GM12891 (cell line): ENCODE measurements at regions not wholly inside any gene's neighbourhood (a gene's known extent, or its start where the extent isn't known, plus 50 kb on each side); places are given as distances from the start of the nearest gene placed in this dataset.

Experiments
- POLR2A ChIP-seq: IDR thresholded peaks from 2 replicates; pipeline ENCODE4 v1.6.1; 2011; ENCODE audit warnings: low read depth, low read length, control low read depth
- POLR2AphosphoS5 ChIP-seq: IDR thresholded peaks from 2 replicates; pipeline ENCODE4 v1.6.1; 2011; ENCODE audit warnings: low read depth, low read length, control low read depth

- TF ChIP-seq POLR2A (no peak), POLR2AphosphoS5 (no peak)
These were observed 928.9 kb upstream of the C9orf72 start for GRCh38 chr9:28502189-28502588.
